ENCODE measurements at regions not wholly inside any gene's neighbourhood (a gene's known extent, or its start where the extent isn't known, plus 50 kb on each side); places are given as distances from the start of the nearest gene placed in this dataset.

DNA sequence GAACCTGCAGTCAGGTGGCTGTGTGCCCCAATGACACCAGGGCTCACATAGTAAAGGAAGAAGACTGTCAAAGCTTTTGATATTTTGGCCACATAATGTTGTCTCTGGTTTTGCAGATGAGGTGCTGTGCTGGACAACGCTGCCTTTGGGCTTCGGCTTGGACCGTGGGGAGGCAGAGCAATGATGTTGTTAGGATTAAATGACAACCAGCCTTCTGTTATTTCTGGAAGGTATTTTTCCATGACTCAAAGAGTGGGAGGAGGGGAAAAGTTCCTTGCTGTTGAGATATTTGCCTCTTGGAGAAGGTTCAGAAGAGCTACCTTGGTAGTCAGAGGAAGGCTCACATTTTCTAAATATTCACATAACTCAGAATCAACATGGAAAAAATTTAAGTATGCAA lies 187.3 kb upstream of the GALNT2 start:
- TF ChIP-seq EZH2phosphoT487 (IDR thresholded peaks at IDR 0.05; ENCODE audit: borderline replicate concordance, low read length), result no peak
- TF ChIP-seq, protein P1, sequence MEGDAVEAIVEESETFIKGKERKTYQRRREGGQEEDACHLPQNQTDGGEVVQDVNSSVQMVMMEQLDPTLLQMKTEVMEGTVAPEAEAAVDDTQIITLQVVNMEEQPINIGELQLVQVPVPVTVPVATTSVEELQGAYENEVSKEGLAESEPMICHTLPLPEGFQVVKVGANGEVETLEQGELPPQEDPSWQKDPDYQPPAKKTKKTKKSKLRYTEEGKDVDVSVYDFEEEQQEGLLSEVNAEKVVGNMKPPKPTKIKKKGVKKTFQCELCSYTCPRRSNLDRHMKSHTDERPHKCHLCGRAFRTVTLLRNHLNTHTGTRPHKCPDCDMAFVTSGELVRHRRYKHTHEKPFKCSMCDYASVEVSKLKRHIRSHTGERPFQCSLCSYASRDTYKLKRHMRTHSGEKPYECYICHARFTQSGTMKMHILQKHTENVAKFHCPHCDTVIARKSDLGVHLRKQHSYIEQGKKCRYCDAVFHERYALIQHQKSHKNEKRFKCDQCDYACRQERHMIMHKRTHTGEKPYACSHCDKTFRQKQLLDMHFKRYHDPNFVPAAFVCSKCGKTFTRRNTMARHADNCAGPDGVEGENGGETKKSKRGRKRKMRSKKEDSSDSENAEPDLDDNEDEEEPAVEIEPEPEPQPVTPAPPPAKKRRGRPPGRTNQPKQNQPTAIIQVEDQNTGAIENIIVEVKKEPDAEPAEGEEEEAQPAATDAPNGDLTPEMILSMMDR (conservative IDR thresholded peaks at IDR 0.05; ENCODE audit: low read depth, low read length), result no peak
